ENCODE measurements at regions not wholly inside any gene's neighbourhood (a gene's known extent, or its start where the extent isn't known, plus 50 kb on each side); places are given as distances from the start of the nearest gene placed in this dataset.

DNA sequence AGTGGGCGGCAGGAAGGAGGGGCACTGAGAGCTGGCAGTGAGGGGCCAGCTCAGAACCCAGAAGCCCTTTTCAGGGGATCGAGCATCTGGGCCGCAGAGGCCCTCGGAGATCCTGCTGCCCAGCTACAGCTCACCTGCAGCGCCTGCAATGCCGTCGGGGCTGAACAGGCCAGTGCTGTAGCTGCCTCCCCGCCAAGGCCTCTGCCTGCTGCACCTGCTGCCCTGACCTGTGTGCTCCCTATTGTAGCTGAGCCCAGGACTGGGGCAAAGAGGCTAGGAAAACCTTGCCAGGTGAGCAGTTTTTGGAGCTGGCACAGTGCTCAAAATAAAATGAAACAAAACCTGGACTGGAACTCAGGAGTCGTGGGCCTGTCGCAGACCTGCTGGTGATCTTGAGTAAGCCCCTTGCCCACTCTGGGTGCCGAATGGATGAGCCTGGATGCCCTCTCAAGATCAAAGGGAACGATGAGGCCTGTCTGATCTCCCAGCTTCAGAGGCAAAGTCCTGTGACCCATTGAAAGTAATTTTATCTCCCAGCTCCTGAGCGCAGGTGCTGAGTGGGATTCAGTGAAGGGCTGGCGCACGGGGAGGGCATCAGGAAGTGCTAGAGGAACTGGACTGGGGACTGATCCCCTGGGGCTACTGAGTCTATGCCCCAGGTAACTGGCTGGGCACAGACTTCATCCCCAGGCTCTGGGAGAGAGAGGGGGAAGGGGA is 154.6 kb downstream of the FOXD2 start:
- FAIRE-seq, result no peak
- Histone ChIP-seq H3K4me1 (ENCODE audit: control insufficient read depth in 2 of 3, insufficient read depth in 2 of 3, low read depth in 1 of 3, low read length in 3 of 3) (no peaks in the 10 kb centered on the region), H3K4me3 (ENCODE audit: low read length in 3 of 3) (no peak overlapping the region), H3K27ac (ENCODE audit: low read depth in 2 of 2, low read length in 2 of 2) (no peak overlapping the region), H3K9me3 (ENCODE audit: control insufficient read depth in 2 of 3, insufficient read depth in 1 of 3, low read length in 3 of 3) (peaks cover 0 to 1% (median 0%) of the 10 kb centered on the region in 3 donors), H3K9ac (ENCODE audit: low read length in 3 of 3) (no peak overlapping the region), H3K27me3 (ENCODE audit: control insufficient read depth, insufficient read depth, low read length) (peaks cover 9% of the 10 kb centered on the region), H3K36me3 (ENCODE audit: control insufficient read depth in 2 of 3, insufficient read depth in 3 of 3, low read length in 3 of 3) (no peaks in the 10 kb centered on the region)
- intact Hi-C loops (cut with DNase I), result no loop called here
- peak in 4 of 5 donors; percentile 72 to 81 (median 78) for DNase-seq
- TF ChIP-seq, protein P1, sequence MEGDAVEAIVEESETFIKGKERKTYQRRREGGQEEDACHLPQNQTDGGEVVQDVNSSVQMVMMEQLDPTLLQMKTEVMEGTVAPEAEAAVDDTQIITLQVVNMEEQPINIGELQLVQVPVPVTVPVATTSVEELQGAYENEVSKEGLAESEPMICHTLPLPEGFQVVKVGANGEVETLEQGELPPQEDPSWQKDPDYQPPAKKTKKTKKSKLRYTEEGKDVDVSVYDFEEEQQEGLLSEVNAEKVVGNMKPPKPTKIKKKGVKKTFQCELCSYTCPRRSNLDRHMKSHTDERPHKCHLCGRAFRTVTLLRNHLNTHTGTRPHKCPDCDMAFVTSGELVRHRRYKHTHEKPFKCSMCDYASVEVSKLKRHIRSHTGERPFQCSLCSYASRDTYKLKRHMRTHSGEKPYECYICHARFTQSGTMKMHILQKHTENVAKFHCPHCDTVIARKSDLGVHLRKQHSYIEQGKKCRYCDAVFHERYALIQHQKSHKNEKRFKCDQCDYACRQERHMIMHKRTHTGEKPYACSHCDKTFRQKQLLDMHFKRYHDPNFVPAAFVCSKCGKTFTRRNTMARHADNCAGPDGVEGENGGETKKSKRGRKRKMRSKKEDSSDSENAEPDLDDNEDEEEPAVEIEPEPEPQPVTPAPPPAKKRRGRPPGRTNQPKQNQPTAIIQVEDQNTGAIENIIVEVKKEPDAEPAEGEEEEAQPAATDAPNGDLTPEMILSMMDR (IDR thresholded peaks at IDR 0.05; ENCODE audit: borderline replicate concordance, extremely low read depth, insufficient read depth), result no peak

DNA sequence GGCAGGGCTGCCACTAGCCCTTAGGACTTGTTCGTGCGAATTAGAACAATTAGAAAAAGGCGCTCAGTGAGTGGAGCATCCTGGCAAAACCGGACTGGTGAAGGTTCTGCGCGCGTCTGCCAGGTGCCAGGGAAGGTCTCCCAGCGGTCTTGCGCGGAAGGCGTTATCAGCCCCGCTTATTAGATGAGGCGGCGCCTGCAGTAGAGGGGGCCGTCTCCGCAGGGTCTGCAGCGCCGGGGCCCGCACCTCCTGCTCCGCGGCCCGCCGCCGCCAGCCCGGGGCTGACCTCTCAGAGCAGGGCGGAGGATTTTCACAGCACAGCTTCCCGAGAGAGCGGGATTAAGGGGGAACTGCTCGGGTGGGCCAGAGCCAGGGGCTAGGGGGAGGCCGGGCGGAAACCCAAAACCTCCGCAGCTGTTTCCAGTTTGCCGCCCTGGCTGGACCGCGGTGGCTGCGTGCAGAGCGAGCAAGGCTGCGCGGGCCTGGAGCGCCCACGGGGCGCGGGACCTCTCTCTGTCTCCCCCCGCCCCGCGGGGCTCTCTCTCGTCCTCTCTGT is 155.2 kb downstream of the FOXD2 start:
- Histone ChIP-seq H3K27me3 (ENCODE audit: control insufficient read depth, insufficient read depth, low read length) (peaks cover 9% of the 10 kb centered on the region), H3K9ac (ENCODE audit: low read length in 3 of 3) (no peak overlapping the region), H3K9me3 (ENCODE audit: control insufficient read depth in 2 of 3, insufficient read depth in 1 of 3, low read length in 3 of 3) (peaks cover 0 to 1% (median 0%) of the 10 kb centered on the region in 3 donors), H3K4me1 (ENCODE audit: control insufficient read depth in 2 of 3, insufficient read depth in 2 of 3, low read depth in 1 of 3, low read length in 3 of 3) (no peaks in the 10 kb centered on the region), H3K36me3 (ENCODE audit: control insufficient read depth in 2 of 3, insufficient read depth in 3 of 3, low read length in 3 of 3) (no peaks in the 10 kb centered on the region), H3K27ac (ENCODE audit: low read depth in 2 of 2, low read length in 2 of 2) (no peak overlapping the region), H3K4me3 (ENCODE audit: low read length in 3 of 3) (no peak overlapping the region)
- TF ChIP-seq, protein P1 (IDR thresholded peaks at IDR 0.05; ENCODE audit: borderline replicate concordance, extremely low read depth, insufficient read depth), result no peak
- intact Hi-C loops (cut with DNase I), result no loop called here
- FAIRE-seq, result no peak
- peak in 4 of 5 donors; percentile 61 to 75 (median 64) for DNase-seq

DNA sequence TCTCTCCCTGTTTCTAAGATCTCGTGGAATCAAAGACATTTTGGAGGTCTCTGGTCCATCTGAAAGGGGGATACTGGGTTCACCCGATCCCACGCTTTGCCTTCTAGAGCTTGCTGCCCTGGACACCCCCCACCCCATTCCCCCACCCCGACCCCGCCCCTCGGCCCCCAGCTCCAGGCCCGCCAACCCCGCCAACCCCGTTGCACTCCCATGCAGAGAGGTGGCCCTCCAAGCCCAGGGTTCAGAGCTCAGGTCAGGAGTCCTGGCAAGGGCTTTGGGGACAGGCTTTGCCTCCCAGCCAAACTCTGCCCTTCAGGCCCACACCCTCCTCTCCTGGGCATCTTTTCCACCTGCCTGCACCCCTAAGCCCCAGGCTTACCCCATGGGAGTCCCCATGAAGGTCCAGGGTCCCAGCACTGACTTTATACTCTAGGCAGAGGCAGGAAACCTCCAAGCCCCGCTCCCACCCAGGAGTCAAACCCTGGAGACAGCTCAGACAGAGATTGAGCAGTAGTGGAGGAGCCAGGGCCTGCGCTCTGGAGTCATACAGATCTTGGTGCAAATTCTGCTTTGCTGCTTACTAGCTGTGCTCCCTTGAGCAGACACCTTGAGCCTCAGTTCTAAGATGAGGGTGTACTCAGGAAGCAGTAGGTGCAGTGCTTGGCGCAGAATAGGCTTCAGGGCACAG is 155.9 kb downstream of the FOXD2 start:
- H3K4me3 ChIP-seq (ENCODE audit: low read length in 3 of 3), result no peak overlapping the region
- intact Hi-C loops (cut with DNase I), result no loop called here
- no peak overlapping the region for H3K9ac ChIP-seq (ENCODE audit: low read length in 3 of 3)
- no peaks in the 10 kb centered on the region for H3K4me1 ChIP-seq (ENCODE audit: control insufficient read depth in 2 of 3, insufficient read depth in 2 of 3, low read depth in 1 of 3, low read length in 3 of 3)
- no peaks in the 10 kb centered on the region for H3K36me3 ChIP-seq (ENCODE audit: control insufficient read depth in 2 of 3, insufficient read depth in 3 of 3, low read length in 3 of 3)
- TF ChIP-seq, protein P1 (IDR thresholded peaks at IDR 0.05; ENCODE audit: borderline replicate concordance, extremely low read depth, insufficient read depth), result no peak
- no peak for FAIRE-seq
- DNase-seq, result no peak
- no peak overlapping the region for H3K27ac ChIP-seq (ENCODE audit: low read depth in 2 of 2, low read length in 2 of 2)
- H3K9me3 ChIP-seq (ENCODE audit: control insufficient read depth in 2 of 3, insufficient read depth in 1 of 3, low read length in 3 of 3), result peaks cover 0 to 1% (median 0%) of the 10 kb centered on the region in 3 donors
- peaks cover 9% of the 10 kb centered on the region for H3K27me3 ChIP-seq (ENCODE audit: control insufficient read depth, insufficient read depth, low read length)

Measured in kidney (tissue), 13 donors.